ENCODE measurements at regions not wholly inside any gene's neighbourhood (a gene's known extent, or its start where the extent isn't known, plus 50 kb on each side); places are given as distances from the start of the nearest gene placed in this dataset.

DNA sequence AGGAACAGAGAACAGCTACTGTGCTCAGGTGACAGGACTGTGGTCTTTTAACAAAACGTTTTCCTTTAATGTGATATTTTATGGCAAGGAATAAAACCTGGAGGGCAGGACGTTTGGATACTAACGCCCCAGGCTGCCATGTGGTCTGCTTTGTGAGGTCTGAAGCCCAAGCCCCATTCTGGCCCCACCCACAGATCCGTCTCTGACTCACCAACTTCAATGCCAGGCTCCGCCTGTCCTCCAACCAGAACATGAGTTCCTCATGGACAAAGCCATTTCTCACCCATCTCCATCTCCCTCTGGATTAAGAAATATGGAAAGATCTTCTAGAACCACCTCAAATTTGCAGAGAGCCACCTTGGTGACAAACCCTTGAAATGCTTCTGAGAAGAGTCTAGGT, 148.8 kb downstream of the CRYBB2 start:
- no peak for DNase-seq

DNA sequence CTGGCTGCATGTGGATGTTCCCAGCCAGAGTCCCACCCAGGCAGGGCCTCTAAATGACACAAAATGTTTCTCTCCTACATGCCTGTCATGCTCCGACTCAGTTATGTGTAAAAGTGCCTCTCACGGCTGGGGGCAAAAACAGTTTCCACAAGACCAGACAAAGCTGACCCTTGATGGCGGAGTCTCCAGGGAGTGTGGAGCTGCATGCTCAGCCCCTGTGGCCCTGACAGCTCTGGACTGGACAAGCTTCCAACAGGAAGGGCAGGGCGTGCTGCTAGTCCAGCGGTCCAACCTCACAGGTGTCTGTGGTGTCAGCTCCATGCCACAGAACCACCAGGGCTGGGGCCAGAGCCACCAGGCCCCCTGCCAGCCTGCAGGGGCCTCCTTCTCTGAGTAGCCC, 149.6 kb downstream of the CRYBB2 start:
- no peak for DNase-seq

DNA sequence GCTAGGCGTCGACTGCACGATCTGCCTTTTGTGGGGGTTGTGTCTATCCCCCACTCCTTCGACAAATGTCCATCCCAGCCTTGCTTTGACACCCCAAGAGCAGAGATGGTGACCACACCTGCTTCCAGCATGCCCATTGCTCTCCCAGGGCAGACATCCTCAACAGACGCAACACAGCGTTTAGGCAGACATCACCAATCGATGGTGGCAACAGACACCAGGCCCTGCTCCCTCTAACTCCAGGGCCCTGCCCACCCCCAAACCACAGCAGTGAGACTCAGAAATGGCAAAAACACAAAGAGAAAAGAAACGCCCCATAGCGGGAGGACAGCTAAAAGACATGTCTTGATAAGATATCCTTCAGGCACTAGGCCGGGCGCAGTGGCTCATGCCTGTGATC, 150.9 kb downstream of the CRYBB2 start:
- no peak for DNase-seq

DNA sequence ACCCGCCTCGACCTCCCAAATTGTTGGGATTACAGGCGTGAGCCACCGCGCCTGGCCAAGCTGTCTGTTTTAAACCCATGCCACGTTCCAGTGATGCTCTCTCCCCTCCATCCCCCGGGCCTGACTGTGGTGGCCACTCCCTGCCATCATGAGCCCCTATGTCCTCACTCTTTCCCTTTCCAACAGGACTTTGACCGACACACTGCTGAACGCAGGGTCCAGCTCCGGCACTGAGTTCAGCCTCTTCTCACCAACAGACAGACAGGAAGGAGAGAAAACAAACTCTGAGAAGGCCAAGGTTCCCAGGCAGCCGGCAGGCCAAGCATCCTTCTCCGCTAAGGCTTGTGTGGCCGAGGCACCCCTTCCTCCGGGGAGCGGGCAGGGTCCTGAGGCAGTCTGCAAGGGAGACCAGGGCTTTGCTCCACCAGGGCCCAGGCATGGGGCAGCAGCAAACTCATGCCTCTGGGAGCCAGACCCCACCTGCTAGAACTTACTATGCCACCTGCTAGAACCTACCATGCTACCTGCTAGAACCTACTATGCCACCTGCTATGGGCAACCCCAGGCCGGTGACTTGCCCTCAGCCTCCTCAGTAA, 152.7 kb downstream of the CRYBB2 start:
- DNase-seq: no peak

DNA sequence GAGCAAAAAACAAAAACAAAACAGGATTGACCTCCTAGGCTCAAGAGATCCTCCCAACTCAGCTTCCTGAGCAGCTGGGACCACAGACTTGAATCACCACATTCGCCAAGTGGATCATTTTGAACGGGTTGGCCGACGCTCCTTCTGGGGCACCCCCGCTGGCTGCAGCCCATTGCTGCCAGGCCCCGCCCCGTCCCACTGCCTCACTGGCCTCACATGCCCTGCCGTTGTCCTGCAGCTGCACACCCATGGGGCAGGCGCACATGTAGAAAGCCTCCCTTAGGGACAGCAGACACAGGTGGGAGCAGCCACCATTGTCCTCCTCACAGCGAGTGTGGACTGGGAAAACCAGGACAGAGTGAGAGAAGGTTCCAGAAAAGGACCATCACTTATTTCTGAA, 154.5 kb downstream of the CRYBB2 start:
- DNase-seq: no peak

DNA sequence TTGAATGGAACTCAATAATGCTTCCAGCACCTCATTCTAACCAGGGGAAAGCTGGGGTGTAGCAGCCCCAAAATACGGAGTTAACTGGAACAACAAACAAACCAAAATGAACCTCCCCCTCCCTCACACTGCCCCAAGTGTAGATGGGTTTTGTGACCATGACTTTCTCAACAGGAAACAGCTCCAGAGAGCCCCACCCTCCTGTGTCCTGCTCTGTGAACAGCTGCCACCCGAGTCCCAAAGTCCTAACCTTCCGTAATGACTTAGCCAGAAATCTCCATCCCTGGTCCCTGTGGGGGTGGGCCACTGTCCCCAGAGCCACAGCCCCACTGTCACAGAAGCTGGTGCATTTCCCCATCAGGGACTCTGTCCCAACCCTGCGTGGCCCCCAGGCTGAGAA, 155.4 kb downstream of the CRYBB2 start:
- no peak for DNase-seq

DNA sequence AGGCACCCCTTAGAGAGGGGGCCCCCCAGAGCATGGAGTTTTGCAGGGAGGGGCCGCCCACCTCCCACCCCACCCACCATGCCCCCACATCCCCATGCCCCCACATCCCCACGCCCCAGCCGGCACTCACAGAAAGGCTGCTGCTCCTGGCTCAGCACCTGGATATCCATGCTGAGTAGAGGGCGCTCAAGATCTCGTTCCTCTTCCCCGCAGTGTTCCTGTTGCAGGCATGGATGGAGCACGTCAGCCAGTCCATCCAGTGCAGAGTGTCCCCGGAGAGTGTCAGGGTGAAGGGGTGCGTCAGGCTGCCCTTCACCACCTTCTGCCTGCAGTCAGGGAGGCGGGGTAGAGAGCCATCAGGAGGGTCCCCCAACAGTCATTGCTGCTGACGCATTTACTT, 156.2 kb downstream of the CRYBB2 start:
- no peak for DNase-seq

DNA sequence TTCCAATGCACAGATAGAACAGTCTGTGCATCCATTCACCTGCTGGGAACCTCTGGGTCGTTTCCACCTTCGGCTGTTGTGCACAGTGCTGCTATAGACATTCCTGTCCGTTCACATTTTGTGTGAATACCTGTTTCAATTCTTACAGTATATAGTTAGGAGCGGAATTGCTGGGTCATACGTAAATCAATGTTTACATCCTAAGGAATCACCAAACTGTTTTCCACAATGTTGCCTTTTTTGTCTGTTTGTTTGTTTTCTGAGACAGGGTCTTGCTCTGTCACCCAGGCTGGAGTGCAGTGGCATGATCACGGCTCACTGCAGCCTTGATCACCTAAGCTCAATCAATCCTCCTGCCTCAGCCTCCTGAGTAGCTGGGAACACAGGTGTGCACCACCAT, 158.3 kb downstream of the CRYBB2 start:
- DNase-seq: no peak

DNA sequence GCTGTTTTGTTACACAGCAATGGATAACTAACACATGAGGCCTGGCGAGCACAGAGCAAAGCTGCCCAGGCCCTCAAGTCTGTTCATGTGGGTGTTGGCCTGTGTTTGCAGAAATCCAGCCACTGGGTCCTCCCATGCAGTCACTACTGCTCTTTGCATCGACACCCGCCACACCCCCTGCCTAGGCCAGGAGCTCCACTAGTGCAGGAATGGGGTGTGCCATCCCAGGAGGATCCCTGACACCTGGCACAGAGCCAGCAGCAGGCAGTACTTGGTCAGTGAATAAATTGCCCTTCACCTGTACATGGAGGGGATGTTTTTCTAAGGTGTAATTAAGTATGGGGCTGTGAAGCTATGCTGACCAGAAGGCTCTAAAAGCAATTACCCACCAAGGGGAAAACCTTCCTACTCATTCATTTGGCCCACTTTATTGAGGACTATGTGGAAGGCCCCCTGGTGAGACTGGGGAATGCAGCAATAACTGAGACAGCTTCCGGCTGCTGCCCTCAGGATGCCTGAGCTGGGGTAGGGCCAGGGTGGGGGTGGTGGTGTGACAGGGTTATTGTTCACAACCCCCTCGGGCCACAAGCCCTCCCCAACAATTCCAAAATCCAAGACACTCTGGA, 160.8 kb downstream of the CRYBB2 start:
- DNase-seq: no peak

DNA sequence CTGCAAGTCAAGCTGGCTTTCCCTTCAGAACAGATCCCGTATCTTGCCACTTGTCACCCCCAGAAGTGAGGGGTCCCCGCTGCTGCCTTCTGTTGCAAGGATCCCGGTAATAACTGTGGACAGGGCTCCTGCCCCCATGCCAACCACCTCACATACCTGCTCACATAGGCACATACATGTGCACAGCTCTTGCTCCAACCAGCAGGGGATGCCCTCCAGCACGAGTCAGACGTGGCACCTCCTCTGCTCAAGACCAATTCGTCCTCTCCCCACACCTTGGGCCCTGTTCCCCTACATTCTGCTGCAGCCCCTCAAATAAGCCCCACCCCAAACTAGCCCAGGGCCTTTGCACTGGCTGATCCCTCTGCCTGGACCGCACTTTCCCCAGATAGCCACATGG, 163.3 kb downstream of the CRYBB2 start:
- no peak for DNase-seq

DNA sequence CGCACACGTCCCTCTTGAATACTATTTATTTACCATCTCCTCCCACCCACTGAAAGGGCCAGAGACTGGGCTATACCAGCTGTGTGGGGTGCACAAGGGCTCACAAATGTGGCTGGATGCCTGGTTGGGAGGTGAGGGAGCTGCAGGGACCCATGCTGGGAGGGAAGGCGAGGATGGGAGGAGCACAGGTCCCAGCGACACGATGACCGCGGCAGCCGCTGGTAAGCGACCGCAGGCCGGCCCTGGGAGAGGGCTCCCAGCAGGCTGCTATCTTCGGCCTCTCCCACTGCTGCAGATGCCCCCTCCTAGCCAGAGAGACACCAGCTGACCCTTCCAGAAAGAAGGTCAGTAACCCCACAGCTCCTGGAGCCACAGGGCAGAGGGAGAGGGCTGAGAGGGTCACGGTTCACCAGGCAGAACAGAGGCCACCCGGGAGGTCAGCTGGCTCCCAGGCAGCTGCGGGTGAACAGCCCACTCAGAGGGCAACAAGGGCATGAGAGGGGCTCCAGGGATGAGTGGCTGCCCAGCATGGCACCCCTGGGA, 163.9 kb downstream of the CRYBB2 start:
- no peak for DNase-seq

DNA sequence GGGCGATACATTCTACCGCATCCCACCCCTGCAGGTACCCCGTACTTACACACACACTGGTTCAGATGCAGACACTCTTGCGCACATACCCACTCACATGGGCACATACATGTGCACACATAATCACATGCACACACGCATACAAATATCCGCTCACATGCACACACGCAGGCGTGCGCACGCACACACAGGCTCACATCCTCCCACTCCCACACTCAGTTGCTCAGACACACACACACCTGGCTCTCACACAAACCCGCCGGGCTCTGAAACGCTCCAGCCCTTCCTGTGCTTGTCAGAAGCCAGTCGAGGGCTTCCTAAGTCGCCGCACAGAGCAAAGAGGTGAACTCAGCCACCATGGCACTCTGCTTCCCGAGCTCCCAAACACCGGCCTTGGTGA, 164.5 kb downstream of the CRYBB2 start:
- DNase-seq: no peak

DNA sequence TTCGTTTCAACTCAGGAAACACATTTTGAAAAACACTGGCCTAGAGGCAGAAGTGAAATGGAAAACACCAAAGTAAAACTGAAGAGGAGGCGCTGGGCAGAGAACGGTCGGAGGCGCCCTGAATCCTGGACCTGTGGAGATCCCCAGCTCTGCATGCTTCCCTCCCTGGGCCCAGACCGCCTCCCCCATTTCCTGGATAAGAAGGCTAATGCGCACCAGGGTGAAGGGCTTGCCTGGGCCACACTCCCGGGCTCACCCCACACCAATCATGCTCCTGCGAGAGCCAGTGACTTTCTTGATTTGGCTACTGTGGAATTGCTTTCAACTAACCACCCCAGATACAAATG, 167.1 kb downstream of the CRYBB2 start:
- DNase-seq: no peak

DNA sequence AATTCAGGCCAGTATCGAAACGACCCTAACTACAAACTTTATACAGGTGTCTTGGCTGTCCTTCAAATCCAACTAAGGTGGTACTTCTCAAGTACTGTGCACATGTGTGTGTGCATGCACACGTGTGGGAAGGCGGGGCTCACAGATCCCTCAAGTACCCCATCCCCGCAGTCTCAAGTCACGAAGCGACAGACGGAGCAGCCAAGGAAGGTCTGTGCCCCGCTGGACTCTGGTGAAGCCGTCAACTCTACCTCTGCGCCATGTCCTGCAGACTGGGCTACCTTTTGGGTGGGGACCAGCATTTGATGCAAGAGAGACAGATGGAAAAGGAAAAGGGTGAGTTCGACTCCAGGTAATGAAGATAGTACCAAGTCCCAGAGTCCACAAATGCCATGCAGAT, 169.0 kb downstream of the CRYBB2 start:
- no peak for DNase-seq

DNA sequence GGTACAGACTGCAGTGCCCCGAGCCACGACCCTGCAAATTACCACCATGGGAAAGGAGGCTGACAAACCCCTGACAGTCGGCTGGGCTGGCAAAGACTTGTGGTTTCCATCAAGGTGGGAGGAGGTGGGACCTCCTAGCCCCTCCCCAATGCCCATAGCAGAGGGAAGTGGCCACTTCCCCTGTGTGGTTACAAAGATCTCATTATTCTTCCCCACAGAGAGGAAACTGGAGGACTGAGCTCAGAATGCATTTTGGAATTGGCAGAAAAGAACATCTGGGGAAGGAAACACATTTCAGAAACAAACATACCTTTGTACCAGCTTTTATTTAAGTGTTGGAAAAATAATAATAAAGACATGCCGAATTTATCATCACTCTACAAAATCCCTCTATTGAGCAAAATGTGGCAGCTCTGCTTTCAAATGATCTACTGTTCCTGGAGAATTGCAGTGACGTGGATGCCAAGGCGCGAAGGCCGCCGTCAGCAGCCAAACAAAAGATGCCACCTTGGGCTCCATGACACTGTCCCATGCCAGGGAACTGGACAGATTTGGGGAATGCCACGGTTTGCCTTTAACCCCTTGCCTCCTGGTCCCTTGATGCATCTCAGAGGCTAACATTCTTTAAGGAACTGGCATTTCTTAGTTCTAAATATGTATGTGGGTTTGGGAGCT, 169.6 kb downstream of the CRYBB2 start:
- no peak for DNase-seq

DNA sequence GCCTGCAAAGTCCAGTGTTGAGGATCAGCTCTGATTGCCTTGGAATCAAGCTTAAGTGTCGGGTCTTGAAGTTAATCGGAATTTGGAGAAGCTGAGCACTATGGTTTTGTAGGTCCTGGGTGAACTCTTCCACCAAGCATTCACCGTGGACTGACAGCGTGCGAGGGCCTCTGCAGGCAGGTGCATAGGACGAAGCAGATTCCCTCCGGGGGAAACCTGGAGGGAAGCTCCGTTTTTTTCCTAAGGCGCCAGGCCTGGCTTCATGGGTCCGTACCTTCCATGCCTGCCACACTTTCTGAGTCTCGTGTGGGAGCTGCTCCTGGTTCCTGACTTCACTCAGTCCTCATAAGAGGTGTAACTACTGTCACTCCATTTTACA, 170.1 kb downstream of the CRYBB2 start:
- DNase-seq: no peak

DNA sequence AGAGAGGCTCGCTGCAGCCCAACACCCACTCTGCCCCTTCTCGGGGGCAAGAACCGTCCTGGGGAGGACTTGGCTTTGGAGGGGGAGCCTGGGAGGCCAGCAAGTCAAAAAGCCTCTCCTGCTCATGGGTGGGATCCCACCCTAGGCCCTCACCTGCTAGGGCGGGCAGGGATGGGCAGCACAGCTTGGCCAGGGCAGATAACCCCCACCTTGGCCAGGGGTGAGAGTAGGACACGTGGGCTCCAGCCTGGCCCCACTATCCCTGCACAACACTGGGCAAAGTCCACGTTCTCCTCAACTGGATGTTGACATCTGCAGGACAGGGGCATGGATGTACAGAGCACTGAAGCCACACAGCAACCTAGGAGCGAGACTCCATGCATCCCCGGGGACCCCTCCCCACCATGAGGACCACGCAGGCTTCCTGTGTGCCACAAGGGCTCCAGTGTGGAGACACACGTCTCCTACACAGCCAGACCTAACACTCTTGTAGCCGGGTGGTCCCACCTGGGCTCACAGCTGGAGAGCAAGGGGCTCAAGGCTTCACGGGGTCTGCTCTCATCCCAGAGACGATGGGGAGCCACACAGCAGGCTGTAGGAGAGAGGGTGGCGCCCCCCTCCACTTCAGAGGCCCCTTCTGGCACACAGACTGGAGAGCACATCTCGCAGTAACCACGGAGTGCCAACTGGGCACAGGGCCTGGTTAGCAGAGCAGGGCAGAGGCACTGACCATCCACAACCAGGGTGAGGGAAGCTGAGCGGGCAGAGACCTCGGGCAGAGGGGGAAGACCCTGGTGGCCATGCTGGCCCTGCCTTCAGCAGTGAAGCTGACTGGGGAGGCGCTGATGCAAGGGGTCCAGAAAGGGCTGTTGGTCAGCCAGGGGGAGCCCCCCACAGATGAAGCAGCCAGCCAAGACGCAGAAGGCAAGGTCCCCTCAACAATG, 171.1 kb downstream of the CRYBB2 start:
- no peak for DNase-seq

DNA sequence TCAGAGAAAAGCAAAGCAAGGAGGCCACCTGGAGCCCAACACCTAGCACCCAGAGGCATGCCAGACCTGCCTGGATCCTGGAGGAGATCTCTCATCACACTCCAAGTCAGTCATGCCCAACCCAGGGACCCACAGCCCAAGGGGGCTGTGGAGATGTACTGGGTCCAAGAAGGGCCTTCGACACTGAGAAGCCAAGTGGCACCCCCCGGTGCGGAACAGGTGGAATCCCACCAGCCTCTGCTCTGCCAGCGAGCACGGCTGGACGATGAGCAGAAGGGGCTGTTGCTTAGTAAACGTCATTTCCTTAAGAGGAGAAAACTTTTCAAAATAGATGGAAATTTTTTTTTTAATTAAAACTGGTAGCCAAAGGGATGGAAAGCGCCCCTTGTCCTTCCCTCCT, 171.9 kb upstream of the GRK3 start:
- DNase-seq: no peak

DNA sequence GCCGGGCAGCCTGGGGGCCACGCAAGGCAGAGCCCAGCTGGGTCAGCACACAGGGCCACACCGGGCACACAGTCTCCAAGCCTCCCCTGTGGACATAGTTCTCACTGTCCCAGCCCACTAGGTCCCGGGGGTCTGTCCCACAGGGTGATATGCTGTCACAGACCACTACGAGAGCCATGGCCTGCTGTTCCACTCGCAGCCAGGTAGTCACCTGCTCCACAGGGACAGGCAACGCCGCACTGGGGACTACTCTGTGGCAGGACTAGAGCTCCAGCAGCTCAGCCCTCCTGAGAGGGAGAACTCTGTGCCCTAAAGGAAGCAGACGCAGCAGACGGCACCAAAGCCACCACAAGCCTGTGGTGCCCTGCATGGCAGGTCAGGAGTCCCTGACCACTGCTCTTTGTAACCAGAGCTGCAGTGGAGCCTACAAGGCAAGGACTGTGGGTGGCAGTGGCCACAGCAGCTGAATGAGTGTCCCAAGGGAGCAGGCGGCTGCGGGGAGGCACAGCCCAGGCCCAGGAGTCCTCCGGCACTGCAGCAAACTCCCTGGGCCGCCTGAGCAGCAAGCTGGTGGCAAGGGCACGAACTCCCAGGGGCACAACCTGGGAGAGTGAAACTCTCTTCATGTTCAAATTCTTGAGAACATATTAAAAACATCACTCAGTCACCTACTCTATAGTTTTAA, 171.2 kb upstream of the GRK3 start:
- DNase-seq: no peak

DNA sequence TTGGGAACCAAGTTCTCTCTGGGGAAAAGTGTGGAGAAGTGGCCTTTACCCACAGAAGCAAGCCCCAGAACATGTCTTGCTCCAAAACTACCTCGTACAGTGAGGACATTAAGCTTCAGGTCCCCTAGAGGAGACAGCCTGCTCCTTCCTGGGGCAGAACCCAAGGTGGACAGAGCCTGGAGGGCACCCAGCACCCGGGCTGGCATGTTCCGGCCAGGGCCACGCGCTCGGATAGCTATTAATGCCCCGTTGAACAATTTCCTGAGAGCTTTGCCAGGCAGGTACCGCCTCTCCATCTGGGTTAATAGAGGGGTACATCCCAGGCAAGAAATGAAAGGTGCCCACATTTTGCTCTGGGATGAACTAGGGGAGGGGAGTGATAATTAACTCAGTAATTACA, 169.0 kb upstream of the GRK3 start:
- DNase-seq: no peak

DNA sequence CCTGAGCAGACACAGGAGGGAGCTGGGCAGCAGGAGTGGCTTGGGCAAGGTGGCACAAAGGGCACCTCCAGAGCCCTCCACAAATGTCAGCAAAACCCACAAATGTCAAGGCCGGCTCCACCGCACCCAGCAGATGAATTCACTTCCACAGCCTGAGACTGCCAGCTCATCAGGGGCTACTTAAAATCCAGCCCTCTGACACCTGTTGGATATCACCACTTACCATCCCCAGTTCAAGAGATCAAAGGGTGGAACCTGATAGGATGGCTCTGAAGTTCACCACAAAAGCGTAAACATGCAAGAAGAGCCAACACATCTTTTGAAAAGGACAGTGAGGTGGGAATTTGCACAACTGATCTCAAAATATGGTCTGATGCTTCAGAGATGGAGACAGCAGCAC, 168.6 kb upstream of the GRK3 start:
- DNase-seq: no peak

DNA sequence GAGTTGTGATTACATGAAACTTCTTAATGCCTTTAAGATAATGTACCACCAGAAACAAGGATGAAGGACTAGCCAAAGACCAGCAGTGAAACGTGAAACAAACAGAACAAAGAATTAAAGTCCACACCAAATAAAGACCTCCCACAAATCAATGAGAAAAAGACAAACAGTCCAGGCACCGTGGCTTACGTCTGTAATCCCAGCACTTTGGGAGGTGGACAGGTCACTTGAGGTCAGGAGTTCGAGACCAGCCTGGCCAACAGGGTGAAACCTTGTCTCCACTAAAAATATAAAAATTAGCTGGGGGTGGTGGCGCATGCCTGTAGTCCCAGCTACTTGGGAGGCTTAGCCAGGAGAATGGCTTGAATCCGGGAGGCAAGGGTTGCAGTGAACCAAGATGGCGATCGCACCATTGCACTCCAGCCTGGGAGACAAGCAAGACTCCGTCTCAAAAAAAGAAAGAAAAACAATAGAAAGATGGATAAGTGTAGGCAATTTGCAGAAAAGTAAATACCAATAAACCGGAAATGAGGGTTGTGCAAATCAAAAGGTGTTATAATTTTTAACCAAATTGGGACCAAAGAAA, 167.8 kb upstream of the GRK3 start:
- no peak for DNase-seq

DNA sequence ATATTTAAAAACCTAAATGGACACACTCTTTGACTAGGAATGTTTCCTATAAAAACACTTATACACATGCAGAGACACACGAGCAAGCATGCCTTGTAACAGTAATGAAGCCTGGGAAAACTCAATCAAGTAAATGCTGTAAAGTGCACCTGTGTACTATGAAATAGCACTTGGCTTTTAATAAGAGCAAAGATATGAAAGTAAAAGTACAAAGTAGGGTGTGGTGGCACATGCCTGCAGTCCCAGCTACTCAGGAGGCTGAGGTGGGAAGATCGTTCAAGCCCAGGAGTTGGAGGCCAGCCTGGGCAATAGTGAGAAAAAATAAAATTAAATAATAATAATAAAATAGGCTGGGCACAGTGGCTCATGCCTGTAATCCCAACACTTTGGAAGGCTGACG, 166.9 kb upstream of the GRK3 start:
- DNase-seq: no peak
